SU-DHL-6 (cell line): ENCODE measurements at regions not wholly inside any gene's neighbourhood (a gene's known extent, or its start where the extent isn't known, plus 50 kb on each side); places are given as distances from the start of the nearest gene placed in this dataset.

Experiments
- H2AFZ ChIP-seq: fragments of 200-600 bp; sonication (generic); 2 replicates; pipeline ENCODE4 v1.6.1; 2014; ENCODE audit warnings: low read depth, mild to moderate bottlenecking, moderate library complexity, mixed read lengths, antibody characterized with exemption, low read length; ENCODE audit not compliant: severe bottlenecking
- H3F3A ChIP-seq: fragments of 200-600 bp; shearing (Covaris generic); 2 replicates; pipeline ENCODE4 v1.6.0; 2016; ENCODE audit warnings: antibody characterized with exemption, mild to moderate bottlenecking; ENCODE audit not compliant: insufficient read depth
- H3K27ac ChIP-seq: fragments of 200-600 bp; sonication (generic); 2 replicates; pipeline ENCODE4 v1.5.1; 2016; ENCODE audit warnings: low read depth, mild to moderate bottlenecking, low read length, moderate library complexity, mixed read lengths
- H3K27me3 ChIP-seq: fragments of 200-600 bp; sonication (generic), shearing (Covaris generic); 2 replicates; pipeline ENCODE4 v1.6.0; 2014; ENCODE audit warnings: mild to moderate bottlenecking, low read length
- H3K36me3 ChIP-seq: fragments of 200-600 bp; sonication (generic); 2 replicates; pipeline ENCODE4 v1.6.1; 2014; ENCODE audit warnings: mild to moderate bottlenecking, low read length, mixed read lengths
- H3K4me2 ChIP-seq: fragments of 300-600, 200-600 bp; shearing (Covaris generic), sonication (generic); 2 replicates; pipeline ENCODE4 v1.6.0; 2014; ENCODE audit warnings: low read length, low read depth, mild to moderate bottlenecking; ENCODE audit not compliant: poor library complexity, severe bottlenecking
- H3K4me3 ChIP-seq: fragments of 200-600 bp; sonication (generic); 2 replicates; pipeline ENCODE4 v1.5.1; 2014; ENCODE audit warnings: antibody characterized with exemption, low read length, mild to moderate bottlenecking, mixed read lengths; ENCODE audit not compliant: insufficient read depth, poor library complexity, severe bottlenecking
- H3K79me2 ChIP-seq: fragments of 200-600 bp; sonication (generic); 2 replicates; pipeline ENCODE4 v1.6.1; 2014; ENCODE audit warnings: mild to moderate bottlenecking, low read length, moderate library complexity; ENCODE audit not compliant: insufficient read depth
- H3K9ac ChIP-seq: fragments of 200-600 bp; sonication (generic); 2 replicates; pipeline ENCODE4 v1.7.0; 2014; ENCODE audit warnings: mild to moderate bottlenecking, low read length
- H3K9me2 ChIP-seq: fragments of 200-600 bp; sonication (generic); replicated peaks from 2 replicates; pipeline ENCODE4 v1.6.1; 2014; ENCODE audit warnings: low read length; ENCODE audit not compliant: insufficient read depth
- H3K9me3 ChIP-seq: fragments of 200-600 bp; sonication (generic); 2 replicates; pipeline ENCODE4 v1.6.1; 2014; ENCODE audit warnings: low read length, mixed read lengths; ENCODE audit not compliant: insufficient read depth
- H4K20me1 ChIP-seq: fragments of 200-600 bp; sonication (generic); 2 replicates; pipeline ENCODE4 v1.6.1; 2014; ENCODE audit warnings: low read depth, mild to moderate bottlenecking, antibody characterized with exemption, low read length, moderate library complexity, mixed read lengths
- EZH2phosphoT487 ChIP-seq: fragments of 200-600 bp; sonication (generic), shearing (Covaris generic); conservative IDR thresholded peaks from 2 replicates; pipeline ENCODE4 v1.6.1; 2018; ENCODE audit warnings: mild to moderate bottlenecking, antibody characterized with exemption, low read length, moderate library complexity, mixed read lengths
- TF ChIP-seq, protein P1 (sequence below): fragments of 200-600 bp; sonication (generic); IDR thresholded peaks from one replicate; pipeline ENCODE4 v1.5.1; 2017; ENCODE audit warnings: antibody characterized with exemption, mild to moderate bottlenecking, low read length, moderate library complexity; ENCODE audit not compliant: insufficient read depth, poor library complexity, severe bottlenecking

- no peaks in the 10 kb centered on the region for H4K20me1 ChIP-seq
- no peaks in the 10 kb centered on the region for H3K27me3 ChIP-seq
- no peaks in the 10 kb centered on the region for H3K9me2 ChIP-seq
- no peak overlapping the region for H3K9ac ChIP-seq
- H3K36me3 ChIP-seq = no peaks in the 10 kb centered on the region
- H3K79me2 ChIP-seq = no peaks in the 10 kb centered on the region
- no peaks in the 10 kb centered on the region for H3K9me3 ChIP-seq
- no peak overlapping the region for H3K27ac ChIP-seq
- no peak overlapping the region for H3K4me2 ChIP-seq
- H3K4me3 ChIP-seq = no peak overlapping the region
- H3F3A ChIP-seq = no peaks in the 10 kb centered on the region
- no peak overlapping the region for H2AFZ ChIP-seq
- TF ChIP-seq, protein P1, sequence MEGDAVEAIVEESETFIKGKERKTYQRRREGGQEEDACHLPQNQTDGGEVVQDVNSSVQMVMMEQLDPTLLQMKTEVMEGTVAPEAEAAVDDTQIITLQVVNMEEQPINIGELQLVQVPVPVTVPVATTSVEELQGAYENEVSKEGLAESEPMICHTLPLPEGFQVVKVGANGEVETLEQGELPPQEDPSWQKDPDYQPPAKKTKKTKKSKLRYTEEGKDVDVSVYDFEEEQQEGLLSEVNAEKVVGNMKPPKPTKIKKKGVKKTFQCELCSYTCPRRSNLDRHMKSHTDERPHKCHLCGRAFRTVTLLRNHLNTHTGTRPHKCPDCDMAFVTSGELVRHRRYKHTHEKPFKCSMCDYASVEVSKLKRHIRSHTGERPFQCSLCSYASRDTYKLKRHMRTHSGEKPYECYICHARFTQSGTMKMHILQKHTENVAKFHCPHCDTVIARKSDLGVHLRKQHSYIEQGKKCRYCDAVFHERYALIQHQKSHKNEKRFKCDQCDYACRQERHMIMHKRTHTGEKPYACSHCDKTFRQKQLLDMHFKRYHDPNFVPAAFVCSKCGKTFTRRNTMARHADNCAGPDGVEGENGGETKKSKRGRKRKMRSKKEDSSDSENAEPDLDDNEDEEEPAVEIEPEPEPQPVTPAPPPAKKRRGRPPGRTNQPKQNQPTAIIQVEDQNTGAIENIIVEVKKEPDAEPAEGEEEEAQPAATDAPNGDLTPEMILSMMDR = no peak
- TF ChIP-seq EZH2phosphoT487 = no peak
These were observed 114.8 kb downstream of the TFAP2A start for GRCh38 chr6:10300071-10300470.

DNA sequence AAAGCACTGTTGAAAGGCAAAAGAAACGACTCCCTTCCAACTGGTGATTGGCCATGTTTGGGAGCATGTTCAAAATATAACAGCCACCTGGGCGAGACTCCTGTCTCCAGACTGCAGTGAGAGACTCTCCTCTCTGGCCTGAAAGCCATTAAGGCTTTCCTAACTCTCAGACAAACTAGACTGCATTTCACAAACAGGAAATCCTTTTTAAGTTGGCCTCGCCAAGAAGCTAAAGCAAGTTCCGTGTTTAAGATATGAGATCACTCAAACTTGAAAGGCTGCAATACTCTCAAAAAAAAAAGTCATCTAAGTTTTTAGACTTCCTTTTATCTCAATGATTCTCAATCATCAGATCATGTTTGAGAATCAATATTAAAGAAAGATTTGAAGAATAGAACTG is 117.0 kb downstream of the TFAP2A start:
- no peak overlapping the region for H3K4me3 ChIP-seq
- H4K20me1 ChIP-seq = no peaks in the 10 kb centered on the region
- H3F3A ChIP-seq = no peaks in the 10 kb centered on the region
- no peaks in the 10 kb centered on the region for H3K9me2 ChIP-seq
- no peak overlapping the region for H2AFZ ChIP-seq
- H3K79me2 ChIP-seq = no peaks in the 10 kb centered on the region
- no peak overlapping the region for H3K27ac ChIP-seq
- TF ChIP-seq, protein P1 = no peak
- no peak for TF ChIP-seq EZH2phosphoT487
- H3K9ac ChIP-seq = no peak overlapping the region
- H3K36me3 ChIP-seq = no peaks in the 10 kb centered on the region
- no peaks in the 10 kb centered on the region for H3K27me3 ChIP-seq
- H3K4me2 ChIP-seq = no peak overlapping the region
- H3K9me3 ChIP-seq = no peaks in the 10 kb centered on the region

- no peak overlapping the region for H2AFZ ChIP-seq
- no peak overlapping the region for H3K4me2 ChIP-seq
- no peaks in the 10 kb centered on the region for H3K9me2 ChIP-seq
- no peak overlapping the region for H3K9ac ChIP-seq
- no peak for TF ChIP-seq EZH2phosphoT487
- TF ChIP-seq, protein P1 = no peak
- no peaks in the 10 kb centered on the region for H3K36me3 ChIP-seq
- no peaks in the 10 kb centered on the region for H3F3A ChIP-seq
- no peaks in the 10 kb centered on the region for H3K79me2 ChIP-seq
- peaks cover 8% of the 10 kb centered on the region; the same call in 1 of the 2 replicates for H3K27me3 ChIP-seq
- H3K9me3 ChIP-seq = no peaks in the 10 kb centered on the region
- H3K4me3 ChIP-seq = no peak overlapping the region
- no peak overlapping the region for H3K27ac ChIP-seq
- no peaks in the 10 kb centered on the region for H4K20me1 ChIP-seq
These were observed 136.1 kb downstream of the TFAP2A start for GRCh38 chr6:10278746-10279145.
